GM21737 (cell line): ENCODE measurements at regions not wholly inside any gene's neighbourhood (a gene's known extent, or its start where the extent isn't known, plus 50 kb on each side); places are given as distances from the start of the nearest gene placed in this dataset.

ENCODE experiments used
- ATAC-seq: cut with Tn5 transposase; IDR thresholded peaks from one replicate; pipeline ENCODE4 v1.9.1; 2021; ENCODE audit warnings: mild to moderate bottlenecking, moderate library complexity; ENCODE audit not compliant: unreplicated experiment

- no peak for ATAC-seq
Measured at GRCh38 chr1:201609661-201610318, 70.9 kb downstream of the NAV1 start.

GRCh38 chr1:201610858-201611257 is 71.9 kb downstream of the NAV1 start:
- ATAC-seq: no peak

DNA sequence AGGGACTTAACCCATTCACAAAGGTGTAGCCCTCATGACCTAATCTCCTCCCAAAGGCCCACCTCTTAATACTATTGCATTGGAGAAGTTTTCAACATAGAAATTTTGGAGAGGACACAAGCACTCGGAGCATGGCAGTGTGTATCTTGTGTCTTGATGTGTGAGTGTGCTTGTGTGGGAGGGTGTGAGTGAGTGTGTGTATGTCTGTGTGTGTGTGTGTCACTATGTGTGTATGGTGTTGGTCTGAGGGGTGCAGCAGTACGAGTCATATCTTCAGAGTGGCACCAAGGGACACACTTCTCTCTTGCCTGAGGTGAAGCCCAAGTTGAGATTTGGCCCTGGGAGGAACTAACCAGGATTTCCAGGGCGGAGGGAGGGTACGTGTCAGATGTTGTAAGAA is 73.7 kb downstream of the NAV1 start:
- no peak for ATAC-seq

DNA sequence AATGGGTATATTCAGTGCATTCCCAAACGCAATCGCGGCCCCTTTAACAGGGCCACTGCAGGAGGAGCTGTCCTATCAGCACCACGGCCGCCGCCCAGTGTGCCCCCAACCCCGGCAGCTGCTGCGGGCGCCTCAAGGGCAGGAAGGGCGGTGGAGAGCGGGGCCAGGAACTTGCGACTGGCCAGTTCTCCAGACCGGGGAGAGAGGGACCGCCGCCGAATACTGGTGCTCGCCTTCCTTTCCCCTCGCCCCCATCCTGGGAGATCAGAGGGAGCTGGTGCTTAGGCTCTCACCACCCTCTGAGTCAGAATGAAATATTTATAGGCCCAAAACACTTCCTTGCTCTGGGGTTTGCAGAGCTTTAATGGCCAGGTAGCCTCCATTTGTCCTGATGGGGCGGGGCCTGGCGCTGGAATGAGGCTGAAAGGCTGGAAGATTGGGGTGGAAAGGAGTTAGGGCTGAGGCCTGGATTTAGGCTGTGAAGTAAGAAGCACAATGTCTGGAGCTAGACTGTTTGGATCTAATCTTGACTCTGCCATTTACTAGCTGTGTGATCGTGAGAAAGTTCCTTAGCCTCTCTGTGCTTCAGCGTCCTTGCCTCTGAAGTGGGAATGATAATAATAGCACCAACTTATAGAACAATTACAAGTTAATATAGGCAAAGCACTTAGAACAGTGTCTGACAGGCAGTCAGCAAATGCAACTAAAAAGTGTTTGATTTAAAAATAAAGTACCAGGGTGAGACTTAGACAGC is 75.5 kb downstream of the NAV1 start:
- no peak for ATAC-seq

DNA sequence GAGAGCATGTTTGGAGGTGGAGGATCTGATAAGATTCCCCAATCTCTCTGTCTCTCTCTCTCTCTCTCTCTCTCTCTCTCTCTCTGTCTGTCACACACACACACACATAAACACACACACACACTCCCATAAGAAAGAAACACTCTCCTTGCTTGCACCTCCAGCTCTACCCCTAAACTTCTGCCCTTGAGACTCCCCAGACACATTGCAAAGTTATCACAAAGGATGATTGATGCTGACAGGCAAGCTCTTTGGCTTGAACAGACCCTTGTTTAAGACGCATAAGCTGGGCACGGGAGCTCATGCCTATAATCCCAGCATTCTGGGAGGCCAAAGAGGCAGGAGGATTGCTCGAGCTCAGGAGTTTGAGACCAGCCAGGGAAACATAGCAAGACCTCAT is 78.2 kb downstream of the NAV1 start:
- ATAC-seq: no peak

GRCh38 chr1:201618389-201618788 is 79.5 kb downstream of the NAV1 start:
- no peak for ATAC-seq

GRCh38 chr1:201618905-201619304 is 80.0 kb downstream of the NAV1 start:
- ATAC-seq: no peak

DNA sequence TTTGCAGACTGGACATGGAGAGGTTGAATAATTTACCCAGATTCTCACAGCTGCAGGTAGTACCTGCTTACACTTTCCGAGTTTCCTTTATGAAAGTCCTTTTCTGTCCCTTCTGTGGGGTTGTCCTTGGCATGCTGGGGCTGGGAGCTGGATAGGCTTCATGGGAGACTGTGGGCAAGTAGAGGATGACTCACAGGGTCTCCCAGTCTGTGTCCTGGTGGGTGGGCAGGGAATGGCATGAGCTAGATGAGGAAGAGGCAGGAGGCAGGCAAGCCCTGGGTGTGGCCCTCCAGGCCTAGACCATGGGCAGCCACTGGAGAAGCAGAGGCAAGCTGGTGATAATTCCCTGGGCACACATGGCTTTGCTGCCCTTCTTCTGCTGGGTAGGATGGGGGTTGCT is 80.6 kb downstream of the NAV1 start:
- ATAC-seq: no peak

DNA sequence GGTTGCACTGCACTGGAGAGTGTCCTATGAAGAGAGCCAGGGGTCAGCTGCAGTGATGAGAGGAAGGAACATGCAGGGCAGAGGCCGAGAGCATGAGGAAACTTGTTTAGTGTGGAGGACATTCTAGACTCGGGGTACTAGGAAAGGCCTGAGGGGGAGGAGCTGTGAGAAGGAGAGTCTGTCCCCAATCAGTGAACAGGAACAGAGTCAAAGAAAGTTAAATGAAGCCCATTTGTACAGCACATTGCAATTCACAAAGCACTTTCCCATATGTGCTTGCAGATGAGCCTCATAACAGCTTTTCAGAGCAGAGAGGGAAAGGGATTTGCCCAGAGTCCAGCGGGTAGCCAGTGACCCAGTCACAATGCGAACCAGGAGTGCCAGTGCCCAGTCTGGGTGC is 83.4 kb downstream of the NAV1 start:
- no peak for ATAC-seq

- no peak for ATAC-seq
Measured at GRCh38 chr1:201622824-201623223, 83.9 kb downstream of the NAV1 start.

GRCh38 chr1:201624741-201625225 is 85.9 kb downstream of the NAV1 start:
- no peak for ATAC-seq

GRCh38 chr1:201625226-201625761 is 86.4 kb downstream of the NAV1 start:
- ATAC-seq: no peak

- no peak for ATAC-seq
Measured at GRCh38 chr1:201625851-201626251, 86.9 kb downstream of the NAV1 start.

- ATAC-seq: no peak
Measured at GRCh38 chr1:201626629-201627275, 87.8 kb downstream of the NAV1 start.

GRCh38 chr1:201628490-201628889 is 89.6 kb downstream of the NAV1 start:
- no peak for ATAC-seq

GRCh38 chr1:201630582-201630981 is 91.7 kb downstream of the NAV1 start:
- ATAC-seq: no peak

- no peak for ATAC-seq
Measured at GRCh38 chr1:201631037-201631436, 92.1 kb downstream of the NAV1 start.

- ATAC-seq: no peak
Measured at GRCh38 chr1:201632364-201632952, 93.5 kb downstream of the NAV1 start.

DNA sequence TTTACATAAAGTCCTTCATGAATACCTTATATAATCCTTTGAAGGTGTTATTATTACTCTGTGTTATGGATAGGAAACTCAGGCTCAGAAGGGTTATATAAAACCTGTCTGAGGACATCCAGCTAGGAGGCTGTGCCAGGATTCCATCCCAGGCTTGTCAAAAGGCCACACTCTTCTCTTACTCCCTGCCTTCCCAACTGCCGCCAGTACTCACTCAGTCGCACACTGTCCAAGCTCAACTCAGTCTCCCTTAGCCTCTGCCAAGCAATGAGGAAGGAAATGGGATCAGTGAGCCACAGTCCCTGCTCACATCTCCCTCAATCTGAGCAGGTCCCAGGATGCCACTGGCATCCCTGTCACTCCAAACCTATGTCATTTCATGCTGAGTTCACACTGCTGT is 94.4 kb downstream of the NAV1 start:
- ATAC-seq: no peak

- no peak for ATAC-seq
Measured at GRCh38 chr1:201633811-201634210, 94.9 kb downstream of the NAV1 start.

DNA sequence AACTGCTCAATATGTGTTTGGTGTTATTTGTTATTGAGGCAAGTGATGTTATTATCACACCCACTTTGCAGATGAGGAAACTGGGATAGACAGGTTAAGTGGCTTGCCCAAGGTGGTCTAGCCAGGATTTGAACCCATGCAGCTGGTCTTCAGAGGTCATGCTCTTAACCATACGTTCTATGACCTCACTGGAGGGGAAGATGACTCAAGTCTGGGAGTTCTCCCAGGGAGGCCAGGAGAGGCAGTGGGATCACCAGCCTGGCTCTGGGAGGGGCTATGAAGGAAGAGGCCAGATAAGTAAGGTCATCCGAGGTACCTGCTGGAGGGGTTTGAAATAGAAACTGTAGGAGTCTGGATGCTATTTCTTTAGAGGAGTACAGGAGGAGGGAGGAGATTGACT is 95.3 kb downstream of the NAV1 start:
- ATAC-seq: no peak
